ENCODE measurements at regions not wholly inside any gene's neighbourhood (a gene's known extent, or its start where the extent isn't known, plus 50 kb on each side); places are given as distances from the start of the nearest gene placed in this dataset.
"Not testable (repeated sequence)": the region's sequence is repeated elsewhere in the genome, so short reads cannot be mapped to it uniquely, and the experiment has no call there.

- H3K4me3 Mint-ChIP-seq, result no peak overlapping the region
- no peaks in the 10 kb centered on the region for H3K27me3 Mint-ChIP-seq (ENCODE audit: low read depth)
- TF ChIP-seq, protein P1, sequence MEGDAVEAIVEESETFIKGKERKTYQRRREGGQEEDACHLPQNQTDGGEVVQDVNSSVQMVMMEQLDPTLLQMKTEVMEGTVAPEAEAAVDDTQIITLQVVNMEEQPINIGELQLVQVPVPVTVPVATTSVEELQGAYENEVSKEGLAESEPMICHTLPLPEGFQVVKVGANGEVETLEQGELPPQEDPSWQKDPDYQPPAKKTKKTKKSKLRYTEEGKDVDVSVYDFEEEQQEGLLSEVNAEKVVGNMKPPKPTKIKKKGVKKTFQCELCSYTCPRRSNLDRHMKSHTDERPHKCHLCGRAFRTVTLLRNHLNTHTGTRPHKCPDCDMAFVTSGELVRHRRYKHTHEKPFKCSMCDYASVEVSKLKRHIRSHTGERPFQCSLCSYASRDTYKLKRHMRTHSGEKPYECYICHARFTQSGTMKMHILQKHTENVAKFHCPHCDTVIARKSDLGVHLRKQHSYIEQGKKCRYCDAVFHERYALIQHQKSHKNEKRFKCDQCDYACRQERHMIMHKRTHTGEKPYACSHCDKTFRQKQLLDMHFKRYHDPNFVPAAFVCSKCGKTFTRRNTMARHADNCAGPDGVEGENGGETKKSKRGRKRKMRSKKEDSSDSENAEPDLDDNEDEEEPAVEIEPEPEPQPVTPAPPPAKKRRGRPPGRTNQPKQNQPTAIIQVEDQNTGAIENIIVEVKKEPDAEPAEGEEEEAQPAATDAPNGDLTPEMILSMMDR (IDR thresholded peaks at IDR 0.05; ENCODE audit: unreplicated experiment in 3 of 3), result no peak
- H3K4me1 Mint-ChIP-seq, result no peaks in the 10 kb centered on the region
- peaks cover 7% of the 10 kb centered on the region for H3K9me3 Mint-ChIP-seq
- no peaks in the 10 kb centered on the region for H3K36me3 Mint-ChIP-seq (ENCODE audit: low read depth)
- no peak overlapping the region for H3K27ac Mint-ChIP-seq
Observed at GRCh38 chr21:14012409-14012808, 198.3 kb downstream of the LIPI start.

GRCh38 chr21:14011751-14012150 lies 199.0 kb downstream of the LIPI start:
- H3K27me3 Mint-ChIP-seq (ENCODE audit: low read depth); H3K9me3 Mint-ChIP-seq; H3K4me1 Mint-ChIP-seq; H3K27ac Mint-ChIP-seq; H3K36me3 Mint-ChIP-seq (ENCODE audit: low read depth); H3K4me3 Mint-ChIP-seq: not testable (repeated sequence)

DNA sequence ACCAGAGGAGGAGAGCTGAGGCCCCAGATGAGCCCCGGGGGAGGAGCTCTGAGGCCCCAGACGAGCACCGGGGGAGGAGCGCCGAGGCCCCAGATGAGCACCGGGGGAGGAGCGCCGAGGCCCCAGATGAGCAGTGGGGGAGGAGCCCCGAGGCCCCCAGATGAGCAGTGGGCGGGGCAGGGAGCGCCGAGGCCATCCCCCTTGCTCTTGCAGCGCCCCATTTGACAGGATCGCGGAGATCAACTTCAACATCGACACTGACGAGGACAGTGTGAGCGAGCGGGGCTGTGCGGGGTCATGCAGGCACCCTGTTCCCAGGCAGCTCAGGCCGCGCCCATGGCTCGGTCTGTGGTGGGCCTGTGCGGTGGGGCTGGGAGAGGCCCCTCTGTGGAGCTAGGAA lies 199.6 kb downstream of the LIPI start:
- H3K27ac Mint-ChIP-seq; H3K9me3 Mint-ChIP-seq; H3K4me3 Mint-ChIP-seq; H3K4me1 Mint-ChIP-seq; H3K27me3 Mint-ChIP-seq (ENCODE audit: low read depth); H3K36me3 Mint-ChIP-seq (ENCODE audit: low read depth): not testable (repeated sequence)

- H3K36me3 Mint-ChIP-seq (ENCODE audit: low read depth), result no peaks in the 10 kb centered on the region
- H3K27me3 Mint-ChIP-seq (ENCODE audit: low read depth), result no peaks in the 10 kb centered on the region
- no peak overlapping the region for H3K27ac Mint-ChIP-seq
- no peaks in the 10 kb centered on the region for H3K4me1 Mint-ChIP-seq
- H3K9me3 Mint-ChIP-seq, result peaks cover 7% of the 10 kb centered on the region
- no peak overlapping the region for H3K4me3 Mint-ChIP-seq
- TF ChIP-seq, protein P1 (IDR thresholded peaks at IDR 0.05; ENCODE audit: unreplicated experiment in 3 of 3), result no peak
Observed at GRCh38 chr21:14010729-14011128, 200.0 kb downstream of the LIPI start.

GRCh38 chr21:14009990-14010389 lies 200.8 kb downstream of the LIPI start:
- not testable (repeated sequence) for H3K36me3 Mint-ChIP-seq (ENCODE audit: low read depth); H3K27me3 Mint-ChIP-seq (ENCODE audit: low read depth); H3K9me3 Mint-ChIP-seq; H3K4me1 Mint-ChIP-seq; H3K27ac Mint-ChIP-seq; H3K4me3 Mint-ChIP-seq

GRCh38 chr21:14009238-14009981 lies 201.3 kb downstream of the LIPI start:
- not testable (repeated sequence) for H3K9me3 Mint-ChIP-seq; H3K36me3 Mint-ChIP-seq (ENCODE audit: low read depth); H3K27me3 Mint-ChIP-seq (ENCODE audit: low read depth); H3K4me1 Mint-ChIP-seq; H3K27ac Mint-ChIP-seq; H3K4me3 Mint-ChIP-seq

DNA sequence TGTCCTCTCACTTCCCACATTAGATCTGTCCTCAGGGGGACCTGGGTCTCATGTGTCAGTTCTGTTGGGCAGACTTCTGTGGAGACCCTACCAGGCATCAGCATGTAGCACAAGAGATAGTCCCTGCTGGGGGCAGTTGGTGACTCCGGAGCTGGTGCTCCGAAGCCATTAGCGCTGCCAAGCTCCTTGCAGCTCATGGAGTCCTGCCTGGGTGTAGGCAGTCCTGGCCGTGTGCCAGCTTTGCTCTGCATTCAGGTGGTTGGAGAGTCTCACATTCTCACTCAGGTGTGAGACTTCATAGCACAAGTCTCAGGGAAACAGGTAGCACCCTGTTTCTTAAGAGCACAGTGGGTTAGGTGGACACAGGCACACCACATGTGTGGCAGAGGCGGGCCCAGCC lies 202.3 kb downstream of the LIPI start:
- H3K4me1 Mint-ChIP-seq; H3K27ac Mint-ChIP-seq; H3K36me3 Mint-ChIP-seq (ENCODE audit: low read depth); H3K4me3 Mint-ChIP-seq; H3K9me3 Mint-ChIP-seq; H3K27me3 Mint-ChIP-seq (ENCODE audit: low read depth): not testable (repeated sequence)

DNA sequence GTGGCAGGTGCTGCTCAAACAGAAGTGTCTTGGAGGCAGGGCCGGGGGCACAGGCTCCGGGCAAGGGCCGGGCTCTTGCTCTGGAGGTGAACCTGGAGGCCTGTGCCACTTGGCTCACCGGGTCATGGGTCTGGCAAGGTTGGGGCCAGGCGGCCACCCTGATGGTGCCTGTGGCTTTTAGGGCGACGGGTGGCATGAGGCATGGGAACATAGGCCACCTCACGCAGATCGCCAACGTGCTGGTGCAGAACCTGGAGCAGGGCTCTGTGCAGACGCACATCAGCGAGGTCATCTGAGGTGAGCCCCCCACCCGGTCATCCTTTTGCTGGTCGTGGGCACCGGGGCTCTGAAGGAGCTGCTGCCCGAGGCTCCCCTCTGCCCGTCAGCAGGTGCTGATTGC lies 202.7 kb downstream of the LIPI start:
- H3K4me3 Mint-ChIP-seq; H3K36me3 Mint-ChIP-seq (ENCODE audit: low read depth); H3K4me1 Mint-ChIP-seq; H3K27me3 Mint-ChIP-seq (ENCODE audit: low read depth); H3K27ac Mint-ChIP-seq: not testable (repeated sequence)
- peaks cover 11% of the 10 kb centered on the region for H3K9me3 Mint-ChIP-seq

DNA sequence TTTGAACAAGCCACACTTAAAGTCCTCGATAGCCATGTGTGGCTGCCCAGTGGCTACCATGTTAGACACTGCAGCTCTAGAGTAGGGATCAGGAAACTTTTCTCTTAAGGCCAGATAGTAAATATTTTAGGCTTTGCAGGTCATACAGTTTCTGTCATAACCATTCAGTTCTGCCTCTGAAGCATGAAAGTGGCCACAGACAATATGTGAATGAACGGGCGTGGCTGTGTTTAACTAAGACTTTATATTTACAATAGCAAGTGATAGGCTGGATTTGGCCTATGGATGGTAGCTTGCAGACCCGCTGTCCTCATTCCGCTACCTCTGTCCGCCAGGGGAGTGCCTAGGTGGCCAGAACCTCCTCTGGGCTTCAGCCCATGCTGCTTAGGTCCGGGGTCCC lies 204.6 kb downstream of the LIPI start:
- H3K4me3 Mint-ChIP-seq; H3K36me3 Mint-ChIP-seq (ENCODE audit: low read depth); H3K4me1 Mint-ChIP-seq; H3K27ac Mint-ChIP-seq; H3K27me3 Mint-ChIP-seq (ENCODE audit: low read depth): not testable (repeated sequence)
- H3K9me3 Mint-ChIP-seq, result peaks cover 12% of the 10 kb centered on the region

GRCh38 chr21:13986996-13987958 lies 223.5 kb downstream of the LIPI start:
- H3K4me3 Mint-ChIP-seq; H3K4me1 Mint-ChIP-seq; H3K36me3 Mint-ChIP-seq (ENCODE audit: low read depth); H3K27me3 Mint-ChIP-seq (ENCODE audit: low read depth); H3K27ac Mint-ChIP-seq: not testable (repeated sequence)
- H3K9me3 Mint-ChIP-seq, result peaks cover 21% of the 10 kb centered on the region

- not testable (repeated sequence) for H3K27ac Mint-ChIP-seq; H3K4me3 Mint-ChIP-seq; H3K4me1 Mint-ChIP-seq; H3K36me3 Mint-ChIP-seq (ENCODE audit: low read depth); H3K27me3 Mint-ChIP-seq (ENCODE audit: low read depth)
- peaks cover 22% of the 10 kb centered on the region for H3K9me3 Mint-ChIP-seq
Observed at GRCh38 chr21:13985865-13986863, 224.6 kb downstream of the LIPI start.

Data from nephron (organoid).